WTC11 (cell line): ENCODE measurements at regions not wholly inside any gene's neighbourhood (a gene's known extent, or its start where the extent isn't known, plus 50 kb on each side); places are given as distances from the start of the nearest gene placed in this dataset.
A peak's percentile ranks its signal among the peaks of the same experiment; 100 is the strongest.

Source experiments
- ATAC-seq: fragments of 200-7000 bp; cut with Tn5 transposase; 2 replicates; pipeline ENCODE4 v1.10.0; 2021; ENCODE audit warnings: mild to moderate bottlenecking, moderate library complexity
- CTCF ChIA-PET: fragments of 300-600 bp; sonication (Branson Sonifier 250); formaldehyde crosslinking; loops from one replicate; lab custom pipeline; 2021; ENCODE audit warnings: antibody characterized with exemption; lab: Charles Lee
- POLR2A ChIA-PET: fragments of 350-600 bp; sonication (Branson Sonifier 250); formaldehyde crosslinking; loops from one replicate; lab custom pipeline; 2021; ENCODE audit warnings: antibody characterized with exemption; lab: Charles Lee
- DNase-seq: peaks from one replicate; pipeline ENCODE4 v3.0.0; 2021; ENCODE audit warnings: low spot score
- H3K27ac Mint-ChIP-seq: 2 replicates; pipeline ENCODE4 v1.8.0; 2021; ENCODE audit warnings: mixed read lengths
- H3K27me3 Mint-ChIP-seq: 2 replicates; pipeline ENCODE4 v1.8.0; 2021; ENCODE audit warnings: low read depth, mild to moderate bottlenecking, moderate library complexity, mixed read lengths
- H3K36me3 Mint-ChIP-seq: 2 replicates; pipeline ENCODE4 v1.8.0; 2021; ENCODE audit warnings: mixed read lengths
- H3K4me1 Mint-ChIP-seq: 2 replicates; pipeline ENCODE4 v1.8.0; 2022; ENCODE audit warnings: mixed read lengths
- H3K4me3 Mint-ChIP-seq: 2 replicates; pipeline ENCODE4 v1.8.0; 2021; ENCODE audit warnings: mild to moderate bottlenecking, moderate library complexity, mixed read lengths
- H3K9me3 Mint-ChIP-seq: 2 replicates; pipeline ENCODE4 v1.8.0; 2021; ENCODE audit warnings: mixed read lengths
- AR ChIP-seq: fragments of 250-450 bp; sonication (Bioruptor Pico); IDR thresholded peaks from 2 replicates; pipeline ENCODE4 v1.9.0; 2021; ENCODE audit warnings: mild to moderate bottlenecking
- ATF2 ChIP-seq: sonication (generic); formaldehyde crosslinking; IDR thresholded peaks from 2 replicates; pipeline ENCODE4 v1.8.1; 2022; ENCODE audit warnings: low read depth, missing genetic modification reagents, borderline replicate concordance
- ATF3 ChIP-seq: sonication (generic); formaldehyde crosslinking; conservative IDR thresholded peaks from 2 replicates; pipeline ENCODE4 v1.8.1; 2022; ENCODE audit warnings: mild to moderate bottlenecking, missing genetic modification reagents
- E2F5 ChIP-seq: sonication (generic); formaldehyde crosslinking; IDR thresholded peaks from 2 replicates; pipeline ENCODE4 v1.8.1; 2022; ENCODE audit warnings: mild to moderate bottlenecking, moderate library complexity, missing genetic modification reagents
- ETV6 ChIP-seq: sonication (generic); formaldehyde crosslinking; IDR thresholded peaks from 2 replicates; pipeline ENCODE4 v1.8.1; 2022; ENCODE audit warnings: mild to moderate bottlenecking, missing genetic modification reagents
- FOXJ3 ChIP-seq: sonication (generic); formaldehyde crosslinking; IDR thresholded peaks from 2 replicates; pipeline ENCODE4 v1.9.0; 2021; ENCODE audit warnings: missing genetic modification reagents, mild to moderate bottlenecking, borderline replicate concordance
- GABPB1 ChIP-seq: sonication (generic); formaldehyde crosslinking; IDR thresholded peaks from 2 replicates; pipeline ENCODE4 v1.8.1; 2023; ENCODE audit warnings: mild to moderate bottlenecking, missing genetic modification reagents
- GTF2I ChIP-seq: fragments of 250-450 bp; sonication (Bioruptor Pico); conservative IDR thresholded peaks from 2 replicates; pipeline ENCODE4 v1.4.0; 2021; ENCODE audit warnings: mild to moderate bottlenecking
- MAX ChIP-seq: sonication (generic); formaldehyde crosslinking; IDR thresholded peaks from 2 replicates; pipeline ENCODE4 v1.8.0; 2022; ENCODE audit warnings: mild to moderate bottlenecking, missing genetic modification reagents
- MLX ChIP-seq: sonication (generic); formaldehyde crosslinking; IDR thresholded peaks from 2 replicates; pipeline ENCODE4 v1.8.1; 2023; ENCODE audit warnings: mild to moderate bottlenecking, missing genetic modification reagents, moderate library complexity
- NFATC4 ChIP-seq: fragments of 250-450 bp; sonication (Bioruptor Pico); IDR thresholded peaks from 2 replicates; pipeline ENCODE4 v1.9.0; 2021; ENCODE audit warnings: mild to moderate bottlenecking
- RELA ChIP-seq: sonication (generic); formaldehyde crosslinking; IDR thresholded peaks from 2 replicates; pipeline ENCODE4 v1.8.1; 2022; ENCODE audit warnings: missing genetic modification reagents, mild to moderate bottlenecking, borderline replicate concordance
- STAT6 ChIP-seq: sonication (generic); formaldehyde crosslinking; conservative IDR thresholded peaks from 2 replicates; pipeline ENCODE4 v1.8.1; 2023; ENCODE audit warnings: mild to moderate bottlenecking, low read depth, missing genetic modification reagents, moderate library complexity
- TEAD1 ChIP-seq: sonication (generic); formaldehyde crosslinking; IDR thresholded peaks from 2 replicates; pipeline ENCODE4 v1.8.0; 2022; ENCODE audit warnings: mild to moderate bottlenecking, missing genetic modification reagents
- USF1 ChIP-seq: sonication (generic); formaldehyde crosslinking; IDR thresholded peaks from 2 replicates; pipeline ENCODE4 v1.8.0; 2022; ENCODE audit warnings: mild to moderate bottlenecking, missing genetic modification reagents
- USF2 ChIP-seq: sonication (generic); formaldehyde crosslinking; IDR thresholded peaks from 2 replicates; pipeline ENCODE4 v1.8.1; 2023; ENCODE audit warnings: mild to moderate bottlenecking, missing genetic modification reagents, moderate library complexity
- ZNF138 ChIP-seq: sonication (generic); formaldehyde crosslinking; conservative IDR thresholded peaks from 2 replicates; pipeline ENCODE4 v1.8.1; 2022; ENCODE audit warnings: mild to moderate bottlenecking, moderate library complexity, missing genetic modification reagents
- ZNF425 ChIP-seq: fragments of 250-450 bp; sonication (Bioruptor Pico); conservative IDR thresholded peaks from 2 replicates; pipeline ENCODE4 v1.9.0; 2021; ENCODE audit warnings: mild to moderate bottlenecking
- ZSCAN18 ChIP-seq: fragments of 250-450 bp; sonication (Bioruptor Pico); IDR thresholded peaks from 2 replicates; pipeline ENCODE4 v2.1.2; 2022; ENCODE audit warnings: mild to moderate bottlenecking, moderate library complexity

GRCh38 chr2:41847744-41848441 lies 199.9 kb upstream of the PKDCC start:
- H3K36me3 Mint-ChIP-seq = no peaks in the 10 kb centered on the region
- no peak overlapping the region for H3K27ac Mint-ChIP-seq
- no peaks in the 10 kb centered on the region for H3K9me3 Mint-ChIP-seq
- ChIA-PET POLR2A (no interaction called here), CTCF (interaction anchor here (1.9 to 2.1 kb wide), 2 partner anchors 22 to 239 kb away, joined by 4 to 7 read pairs; no protein-coding TSS in a partner anchor)
- no peaks in the 10 kb centered on the region; the same call in 1 of the 2 replicates for H3K4me1 Mint-ChIP-seq
- no peak for DNase-seq
- no peak for TF ChIP-seq USF2
- peak; percentile 85 for TF ChIP-seq GABPB1 (CRISPR knock-in tag)
- no peak for TF ChIP-seq ZNF138 (CRISPR knock-in tag)
- no peak for TF ChIP-seq MLX (CRISPR knock-in tag)
- TF ChIP-seq FOXJ3 = no peak
- ATAC-seq = no peak
- H3K27me3 Mint-ChIP-seq = peaks cover 45% of the 10 kb centered on the region
- H3K4me3 Mint-ChIP-seq = no peak overlapping the region

- CTCF ChIA-PET = interaction anchor here (0.6 to 7.5 kb wide), 5 partner anchors 10 to 238 kb away, joined by 3 to 109 read pairs (median 8); no protein-coding TSS in a partner anchor
- H3K27ac Mint-ChIP-seq = no peak overlapping the region
- POLR2A ChIA-PET = no interaction called here
- TF ChIP-seq STAT6 (no peak), NFATC4 (CRISPR knock-in tag) (no peak), ETV6 (no peak), MAX (no peak), GTF2I (no peak), RELA (CRISPR knock-in tag) (no peak), AR (no peak), ZNF425 (CRISPR knock-in tag) (no peak), USF1 (CRISPR knock-in tag) (no peak), ATF2 (no peak), ATF3 (no peak), TEAD1 (CRISPR knock-in tag) (no peak), ZSCAN18 (CRISPR knock-in tag) (no peak), E2F5 (no peak)
These were observed 196.3 kb upstream of the PKDCC start for GRCh38 chr2:41851554-41851953.

More at GRCh38 chr2:41851554-41851953, 196.3 kb upstream of the PKDCC start:
- DNase-seq = no peak
- Mint-ChIP-seq H3K4me3 (no peak overlapping the region), H3K36me3 (no peaks in the 10 kb centered on the region), H3K9me3 (no peaks in the 10 kb centered on the region), H3K4me1 (peaks cover 6% of the 10 kb centered on the region), H3K27me3 (peaks cover 10% of the 10 kb centered on the region)
- no peak for ATAC-seq
